GM18502 (cell line): ENCODE measurements at regions not wholly inside any gene's neighbourhood (a gene's known extent, or its start where the extent isn't known, plus 50 kb on each side); places are given as distances from the start of the nearest gene placed in this dataset.

Source experiments
- ATAC-seq: cut with Tn5 transposase; IDR thresholded peaks from one replicate; pipeline ENCODE4 v1.9.1; 2021; ENCODE audit warnings: mild to moderate bottlenecking; ENCODE audit not compliant: unreplicated experiment, poor library complexity

GRCh38 chr11:8340296-8340695 is 76.6 kb upstream of the LMO1 start:
- no peak for ATAC-seq

- ATAC-seq = no peak
Measured at GRCh38 chr11:8339592-8340022, 75.9 kb upstream of the LMO1 start.

GRCh38 chr11:8338138-8338537 is 74.5 kb upstream of the LMO1 start:
- peak; percentile 52 for ATAC-seq

- ATAC-seq = no peak
Measured at GRCh38 chr11:8337130-8337795, 73.6 kb upstream of the LMO1 start.

GRCh38 chr11:8336356-8337129 is 72.9 kb upstream of the LMO1 start:
- no peak for ATAC-seq

GRCh38 chr11:8335683-8336082 is 72.0 kb upstream of the LMO1 start:
- no peak for ATAC-seq

- ATAC-seq = no peak
Measured at GRCh38 chr11:8335186-8335585, 71.5 kb upstream of the LMO1 start.

- no peak for ATAC-seq
Measured at GRCh38 chr11:8333811-8334401, 70.2 kb upstream of the LMO1 start.

- no peak for ATAC-seq
Measured at GRCh38 chr11:8333376-8333775, 69.7 kb upstream of the LMO1 start.

GRCh38 chr11:8332891-8333290 is 69.2 kb upstream of the LMO1 start:
- ATAC-seq = no peak

- no peak for ATAC-seq
Measured at GRCh38 chr11:8332196-8332595, 68.5 kb upstream of the LMO1 start.

GRCh38 chr11:8331767-8332166 is 68.1 kb upstream of the LMO1 start:
- ATAC-seq = no peak

GRCh38 chr11:8330896-8331295 is 67.2 kb upstream of the LMO1 start:
- ATAC-seq = no peak

GRCh38 chr11:8330404-8330803 is 66.7 kb upstream of the LMO1 start:
- ATAC-seq = no peak

- no peak for ATAC-seq
Measured at GRCh38 chr11:8329847-8330361, 66.2 kb upstream of the LMO1 start.

- ATAC-seq = no peak
Measured at GRCh38 chr11:8329336-8329735, 65.7 kb upstream of the LMO1 start.

- peak; percentile 62 for ATAC-seq
Measured at GRCh38 chr11:8328848-8329330, 65.2 kb upstream of the LMO1 start.

- peak; percentile 9 for ATAC-seq
Measured at GRCh38 chr11:8328231-8328794, 64.6 kb upstream of the LMO1 start.

GRCh38 chr11:8327761-8328192 is 64.1 kb upstream of the LMO1 start:
- ATAC-seq = peak; percentile 78

- ATAC-seq = no peak
Measured at GRCh38 chr11:8326337-8326736, 62.7 kb upstream of the LMO1 start.
